GM23338 (cell line): ENCODE measurements at regions not wholly inside any gene's neighbourhood (a gene's known extent, or its start where the extent isn't known, plus 50 kb on each side); places are given as distances from the start of the nearest gene placed in this dataset.

Experiments used
- EZH2 ChIP-seq: fragments of 200-600 bp; sonication (generic); IDR thresholded peaks from one replicate; pipeline ENCODE4 v1.8.0; 2017; ENCODE audit warnings: antibody characterized with exemption, mild to moderate bottlenecking, low read depth; ENCODE audit not compliant: unreplicated experiment
- POLR2AphosphoS5 ChIP-seq: IDR thresholded peaks from 2 replicates; pipeline ENCODE4 v1.6.1; 2016; ENCODE audit warnings: antibody characterized with exemption, low read depth
- REST ChIP-seq: IDR thresholded peaks from one replicate; pipeline ENCODE4 v1.6.1; 2018; ENCODE audit warnings: antibody characterized with exemption; ENCODE audit not compliant: unreplicated experiment
- TF ChIP-seq, protein P1 (sequence below), 2 experiments: fragments of 200-600 bp in 1 of 2; sonication (generic) in 1 of 2; conservative IDR thresholded peaks; 2 replicates each; pipeline versions ENCODE4 v1.5.1 to v1.6.1; 2016 to 2017; ENCODE audit warnings: antibody characterized with exemption in 2 of 2, low read depth in 2 of 2, mild to moderate bottlenecking in 2 of 2, moderate library complexity in 1 of 2

DNA sequence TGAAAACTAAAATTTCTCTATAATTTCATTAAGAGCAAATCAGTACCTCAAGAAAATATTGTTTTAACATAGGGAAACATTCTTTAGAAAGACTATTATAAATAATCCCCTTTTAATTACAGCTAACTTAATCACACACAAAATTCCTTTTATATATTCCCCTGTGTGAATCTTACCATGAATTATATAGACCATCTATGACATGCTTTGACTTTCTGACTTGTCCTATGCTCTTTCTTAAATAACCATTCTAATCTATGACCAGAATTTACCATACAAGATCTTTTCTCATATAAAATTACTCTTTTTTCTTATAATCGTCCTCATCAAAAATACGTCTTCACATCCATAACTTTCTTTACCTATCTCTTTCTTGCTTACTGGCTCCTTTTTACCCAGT lies 824.2 kb upstream of the FAM98A start:
- TF ChIP-seq REST: no peak
- TF ChIP-seq, protein P1, sequence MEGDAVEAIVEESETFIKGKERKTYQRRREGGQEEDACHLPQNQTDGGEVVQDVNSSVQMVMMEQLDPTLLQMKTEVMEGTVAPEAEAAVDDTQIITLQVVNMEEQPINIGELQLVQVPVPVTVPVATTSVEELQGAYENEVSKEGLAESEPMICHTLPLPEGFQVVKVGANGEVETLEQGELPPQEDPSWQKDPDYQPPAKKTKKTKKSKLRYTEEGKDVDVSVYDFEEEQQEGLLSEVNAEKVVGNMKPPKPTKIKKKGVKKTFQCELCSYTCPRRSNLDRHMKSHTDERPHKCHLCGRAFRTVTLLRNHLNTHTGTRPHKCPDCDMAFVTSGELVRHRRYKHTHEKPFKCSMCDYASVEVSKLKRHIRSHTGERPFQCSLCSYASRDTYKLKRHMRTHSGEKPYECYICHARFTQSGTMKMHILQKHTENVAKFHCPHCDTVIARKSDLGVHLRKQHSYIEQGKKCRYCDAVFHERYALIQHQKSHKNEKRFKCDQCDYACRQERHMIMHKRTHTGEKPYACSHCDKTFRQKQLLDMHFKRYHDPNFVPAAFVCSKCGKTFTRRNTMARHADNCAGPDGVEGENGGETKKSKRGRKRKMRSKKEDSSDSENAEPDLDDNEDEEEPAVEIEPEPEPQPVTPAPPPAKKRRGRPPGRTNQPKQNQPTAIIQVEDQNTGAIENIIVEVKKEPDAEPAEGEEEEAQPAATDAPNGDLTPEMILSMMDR (conservative IDR thresholded peaks at IDR 0.05; ENCODE audit: low read depth in 2 of 2): no peak
- no peak for TF ChIP-seq EZH2
- TF ChIP-seq POLR2AphosphoS5: no peak
